Kidney epithelial cell (primary cell): ENCODE measurements at regions not wholly inside any gene's neighbourhood (a gene's known extent, or its start where the extent isn't known, plus 50 kb on each side); places are given as distances from the start of the nearest gene placed in this dataset.

Source experiments
- DNase-seq: peaks from one replicate; pipeline ENCODE4 v3.0.0-alpha.2; 2010; ENCODE audit warnings: low read depth
- H3K27me3 ChIP-seq: 2 replicates; pipeline ENCODE4 v1.6.0; 2011; ENCODE audit warnings: low read length; ENCODE audit not compliant: control insufficient read depth, insufficient read depth
- H3K36me3 ChIP-seq: 2 replicates; pipeline ENCODE4 v1.5.1; 2011; ENCODE audit warnings: low read length; ENCODE audit not compliant: control insufficient read depth, insufficient read depth
- H3K4me3 ChIP-seq: 2 replicates; pipeline ENCODE4 v1.5.1; 2011; ENCODE audit warnings: low read depth, mild to moderate bottlenecking, control low read depth, low read length
- TF ChIP-seq, protein P1 (sequence below): IDR thresholded peaks from 2 replicates; pipeline ENCODE4 v1.5.1; 2011; ENCODE audit warnings: mild to moderate bottlenecking, moderate library complexity, low read length, control low read depth, inconsistent platforms; ENCODE audit not compliant: insufficient read depth, poor library complexity, severe bottlenecking

DNA sequence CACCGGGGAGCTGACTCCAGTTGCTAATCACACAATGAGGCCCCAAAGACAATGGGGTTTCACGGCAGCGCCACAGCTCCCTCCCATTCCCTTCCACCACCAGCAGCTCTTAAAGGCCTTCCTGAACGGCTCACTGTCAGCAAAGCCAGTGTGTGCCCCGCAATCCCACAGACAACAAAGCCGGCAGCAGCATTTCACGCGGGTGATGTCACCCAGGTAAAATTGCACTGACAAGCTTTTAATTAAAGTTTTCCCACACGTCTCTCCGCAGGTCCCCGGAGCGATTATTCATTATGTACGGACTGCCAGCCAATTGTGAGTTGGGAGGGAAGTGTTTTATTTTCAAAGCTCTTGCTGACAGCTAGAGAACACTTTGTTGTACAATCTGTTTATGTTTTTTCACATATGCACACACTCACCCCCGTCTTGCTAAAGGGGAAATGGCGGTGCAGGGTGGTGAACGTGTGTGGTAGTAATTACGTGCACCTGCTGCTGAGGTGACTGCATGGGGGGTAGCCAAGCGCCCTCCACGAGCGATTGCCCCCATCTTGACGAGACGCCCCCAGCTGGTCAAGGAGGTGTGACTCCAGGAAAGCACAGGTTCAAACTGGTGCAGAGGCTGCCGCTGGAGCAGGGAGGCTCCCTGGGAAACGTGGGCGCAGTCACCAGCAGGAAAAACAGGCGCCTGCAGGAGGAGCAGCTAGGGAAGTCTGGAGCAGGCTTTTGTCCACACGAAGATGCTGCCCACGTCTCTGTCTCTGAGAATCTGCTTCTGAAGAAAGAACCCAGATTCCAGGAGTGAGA is 65.0 kb downstream of the IRX2 start:
- no peak for DNase-seq
- no peak overlapping the region for H3K4me3 ChIP-seq
- TF ChIP-seq, protein P1, sequence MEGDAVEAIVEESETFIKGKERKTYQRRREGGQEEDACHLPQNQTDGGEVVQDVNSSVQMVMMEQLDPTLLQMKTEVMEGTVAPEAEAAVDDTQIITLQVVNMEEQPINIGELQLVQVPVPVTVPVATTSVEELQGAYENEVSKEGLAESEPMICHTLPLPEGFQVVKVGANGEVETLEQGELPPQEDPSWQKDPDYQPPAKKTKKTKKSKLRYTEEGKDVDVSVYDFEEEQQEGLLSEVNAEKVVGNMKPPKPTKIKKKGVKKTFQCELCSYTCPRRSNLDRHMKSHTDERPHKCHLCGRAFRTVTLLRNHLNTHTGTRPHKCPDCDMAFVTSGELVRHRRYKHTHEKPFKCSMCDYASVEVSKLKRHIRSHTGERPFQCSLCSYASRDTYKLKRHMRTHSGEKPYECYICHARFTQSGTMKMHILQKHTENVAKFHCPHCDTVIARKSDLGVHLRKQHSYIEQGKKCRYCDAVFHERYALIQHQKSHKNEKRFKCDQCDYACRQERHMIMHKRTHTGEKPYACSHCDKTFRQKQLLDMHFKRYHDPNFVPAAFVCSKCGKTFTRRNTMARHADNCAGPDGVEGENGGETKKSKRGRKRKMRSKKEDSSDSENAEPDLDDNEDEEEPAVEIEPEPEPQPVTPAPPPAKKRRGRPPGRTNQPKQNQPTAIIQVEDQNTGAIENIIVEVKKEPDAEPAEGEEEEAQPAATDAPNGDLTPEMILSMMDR: no peak
- H3K27me3 ChIP-seq: no peaks in the 10 kb centered on the region
- no peaks in the 10 kb centered on the region for H3K36me3 ChIP-seq

DNA sequence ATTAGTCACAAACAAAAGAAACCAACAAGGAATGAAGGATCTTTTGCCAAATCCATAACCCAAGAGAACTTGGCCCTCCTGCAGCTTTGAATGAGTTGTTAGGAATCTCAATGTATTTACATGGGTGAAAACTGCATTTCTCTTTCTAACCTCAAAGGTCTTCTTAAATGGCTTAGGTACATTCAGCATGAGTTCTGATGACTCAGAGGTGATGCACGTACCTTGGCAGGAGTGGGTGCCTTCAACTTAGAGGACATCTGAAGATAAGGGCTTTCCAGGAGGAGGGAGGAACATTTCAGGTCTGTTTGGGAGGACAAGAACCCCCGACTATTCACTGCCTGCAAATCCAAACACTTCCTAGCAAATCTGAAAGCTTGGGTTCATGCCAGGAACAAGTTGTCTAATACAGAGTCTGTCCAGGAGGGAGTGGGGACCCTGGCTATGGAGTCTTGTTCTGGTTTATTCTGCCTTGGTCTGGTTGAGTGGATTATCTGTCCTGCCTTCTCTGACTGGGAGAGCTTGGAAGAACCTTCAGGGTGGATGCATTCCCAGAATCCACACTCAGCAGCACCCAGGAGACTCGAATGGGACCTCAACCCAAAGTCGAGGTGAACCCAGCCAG is 65.7 kb downstream of the IRX2 start:
- no peak overlapping the region for H3K4me3 ChIP-seq
- H3K27me3 ChIP-seq: no peaks in the 10 kb centered on the region
- DNase-seq: no peak
- no peaks in the 10 kb centered on the region for H3K36me3 ChIP-seq
- TF ChIP-seq, protein P1: no peak

DNA sequence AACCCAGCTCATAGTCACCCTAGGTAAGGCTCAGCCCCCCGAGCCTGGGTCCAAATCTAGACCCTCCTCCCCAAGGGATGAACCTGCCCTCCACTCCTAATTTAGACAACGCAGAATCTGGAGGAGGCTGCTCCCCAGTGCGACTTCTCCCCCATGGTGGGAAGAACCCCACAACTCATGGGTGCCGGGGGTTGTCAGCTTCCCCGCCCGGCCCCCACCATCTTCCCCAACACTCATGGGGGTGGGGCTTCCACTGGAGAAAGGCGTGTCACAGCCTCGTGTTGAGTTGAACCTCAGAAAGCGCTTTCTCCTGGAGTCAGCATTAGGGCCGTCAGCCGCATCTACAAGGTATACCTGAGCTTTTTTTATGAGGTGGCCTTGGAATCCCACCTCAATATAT is 66.9 kb downstream of the IRX2 start:
- H3K4me3 ChIP-seq: no peak overlapping the region
- H3K36me3 ChIP-seq: no peaks in the 10 kb centered on the region
- TF ChIP-seq, protein P1: no peak
- DNase-seq: no peak
- no peaks in the 10 kb centered on the region for H3K27me3 ChIP-seq

DNA sequence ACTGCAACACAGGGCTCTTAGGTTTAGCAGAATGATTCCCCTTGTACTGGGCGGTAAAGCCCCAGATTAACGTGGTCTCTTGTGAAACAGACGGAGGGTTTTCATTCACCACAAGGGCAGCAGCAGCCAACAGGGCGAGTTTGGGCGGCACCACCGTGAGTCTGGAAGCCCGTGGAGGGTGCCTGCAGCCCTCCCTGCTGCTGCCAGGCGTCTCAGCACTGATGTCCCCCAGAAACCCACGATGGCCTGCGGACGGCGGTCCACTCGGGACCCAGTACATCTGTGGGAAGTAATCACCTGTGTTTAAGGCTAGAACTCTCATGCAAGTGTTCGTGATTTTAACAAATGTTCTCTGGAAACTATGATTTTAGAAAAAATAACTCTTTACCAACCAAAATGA is 67.8 kb downstream of the IRX2 start:
- TF ChIP-seq, protein P1: no peak
- no peak overlapping the region for H3K4me3 ChIP-seq
- H3K36me3 ChIP-seq: no peaks in the 10 kb centered on the region
- DNase-seq: no peak
- H3K27me3 ChIP-seq: no peaks in the 10 kb centered on the region

DNA sequence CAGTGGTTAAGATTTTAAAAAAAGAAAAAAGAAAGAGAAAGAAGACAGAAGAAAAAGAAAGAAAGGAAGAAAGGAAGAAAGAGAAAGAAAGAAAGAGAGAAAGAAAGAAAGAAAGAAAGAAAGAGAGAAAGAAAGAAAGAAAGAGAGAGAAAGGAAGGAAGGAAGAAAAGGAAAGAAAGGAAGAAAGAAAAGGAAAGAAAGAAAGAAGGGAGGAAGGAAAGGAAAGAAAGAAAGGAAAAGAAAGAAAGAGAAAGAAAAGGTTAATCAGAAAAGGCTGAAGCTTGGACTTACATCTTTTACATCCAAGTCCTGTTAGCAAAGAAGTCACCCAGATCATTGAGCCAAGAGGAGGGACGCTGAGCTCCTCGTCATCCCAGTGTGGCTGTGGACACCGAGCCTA is 70.0 kb downstream of the IRX2 start:
- Histone ChIP-seq H3K27me3 (no peaks in the 10 kb centered on the region), H3K4me3 (no peak overlapping the region), H3K36me3 (no peaks in the 10 kb centered on the region)
- no peak for DNase-seq
- TF ChIP-seq, protein P1: no peak
